ENCODE measurements at regions not wholly inside any gene's neighbourhood (a gene's known extent, or its start where the extent isn't known, plus 50 kb on each side); places are given as distances from the start of the nearest gene placed in this dataset.

- no peak for DNase-seq
Measured at GRCh38 chr1:103248417-103249102, 140.2 kb upstream of the COL11A1 start.

GRCh38 chr1:103247517-103247916 is 139.2 kb upstream of the COL11A1 start:
- DNase-seq = peak in 2 of 3 experiments; percentile 8 to 45

- DNase-seq = no peak
Measured at GRCh38 chr1:103243481-103243880, 135.2 kb upstream of the COL11A1 start.

GRCh38 chr1:103239034-103239433 is 130.7 kb upstream of the COL11A1 start:
- DNase-seq = no peak

- DNase-seq = no peak
Measured at GRCh38 chr1:103230061-103230460, 121.7 kb upstream of the COL11A1 start.

- DNase-seq = no peak
Measured at GRCh38 chr1:103220631-103221041, 112.3 kb upstream of the COL11A1 start.

GRCh38 chr1:103218821-103219220 is 110.5 kb upstream of the COL11A1 start:
- DNase-seq = no peak

- no peak for DNase-seq
Measured at GRCh38 chr1:103218369-103218768, 110.0 kb upstream of the COL11A1 start.

- no peak for DNase-seq
Measured at GRCh38 chr1:103211073-103211472, 102.8 kb upstream of the COL11A1 start.

- DNase-seq = no peak
Measured at GRCh38 chr1:103208844-103209243, 100.5 kb upstream of the COL11A1 start.

- no peak for DNase-seq
Measured at GRCh38 chr1:103199001-103199400, 90.7 kb upstream of the COL11A1 start.

- no peak for DNase-seq
Measured at GRCh38 chr1:103198076-103198475, 89.8 kb upstream of the COL11A1 start.

GRCh38 chr1:103197216-103197615 is 88.9 kb upstream of the COL11A1 start:
- no peak for DNase-seq

- no peak for DNase-seq
Measured at GRCh38 chr1:103194984-103195383, 86.7 kb upstream of the COL11A1 start.

- DNase-seq = no peak
Measured at GRCh38 chr1:103194060-103194459, 85.7 kb upstream of the COL11A1 start.

GRCh38 chr1:103191327-103191726 is 83.0 kb upstream of the COL11A1 start:
- DNase-seq = no peak

- DNase-seq = no peak
Measured at GRCh38 chr1:103190766-103191165, 82.4 kb upstream of the COL11A1 start.

GRCh38 chr1:103187673-103188072 is 79.4 kb upstream of the COL11A1 start:
- DNase-seq = no peak

- DNase-seq = peak in 1 of 3 experiments; percentile 31
Measured at GRCh38 chr1:103180660-103181059, 72.3 kb upstream of the COL11A1 start.

GRCh38 chr1:103177108-103177775 is 68.9 kb upstream of the COL11A1 start:
- no peak for DNase-seq

- no peak for DNase-seq
Measured at GRCh38 chr1:103171041-103171590, 62.8 kb upstream of the COL11A1 start.

GRCh38 chr1:103170609-103171008 is 62.3 kb upstream of the COL11A1 start:
- no peak for DNase-seq

- peak in 2 of 3 experiments; percentile 8 to 66 for DNase-seq
Measured at GRCh38 chr1:103162360-103162759, 54.0 kb upstream of the COL11A1 start.

- DNase-seq = no peak
Measured at GRCh38 chr1:103160281-103160680, 52.0 kb upstream of the COL11A1 start.
